Renal cortex interstitium (tissue), 11 donors: ENCODE measurements at regions not wholly inside any gene's neighbourhood (a gene's known extent, or its start where the extent isn't known, plus 50 kb on each side); places are given as distances from the start of the nearest gene placed in this dataset.

Source experiments
- DNase-seq, 11 donors: peaks; one replicate each; pipeline ENCODE4 v3.0.0-alpha.2; 2013; ENCODE audit warnings: low read depth in 9 of 11, low spot score in 4 of 11; ENCODE audit errors: extremely low read depth in 1 of 11

GRCh38 chr2:225165052-225165451, 122.8 kb upstream of the DOCK10 start:
- no peak for DNase-seq

- DNase-seq = no peak
Observed at GRCh38 chr2:225164401-225165050, 122.3 kb upstream of the DOCK10 start.

- DNase-seq = no peak
Observed at GRCh38 chr2:225158360-225158759, 116.1 kb upstream of the DOCK10 start.

- DNase-seq = no peak
Observed at GRCh38 chr2:225156853-225157451, 114.7 kb upstream of the DOCK10 start.

GRCh38 chr2:225140723-225141122, 98.5 kb upstream of the DOCK10 start:
- no peak for DNase-seq

- no peak for DNase-seq
Observed at GRCh38 chr2:225137971-225138370, 95.7 kb upstream of the DOCK10 start.

- no peak for DNase-seq
Observed at GRCh38 chr2:225136552-225136951, 94.3 kb upstream of the DOCK10 start.

- no peak for DNase-seq
Observed at GRCh38 chr2:225131898-225132297, 89.6 kb upstream of the DOCK10 start.

GRCh38 chr2:225130093-225130492, 87.8 kb upstream of the DOCK10 start:
- DNase-seq = no peak

GRCh38 chr2:225124311-225125017, 82.2 kb upstream of the DOCK10 start:
- no peak for DNase-seq

- peak in 1 of 11 donors; percentile 2 for DNase-seq
Observed at GRCh38 chr2:225122583-225123486, 80.6 kb upstream of the DOCK10 start.

- no peak for DNase-seq
Observed at GRCh38 chr2:225122007-225122406, 79.7 kb upstream of the DOCK10 start.

GRCh38 chr2:225120186-225120585, 77.9 kb upstream of the DOCK10 start:
- DNase-seq = no peak

GRCh38 chr2:225117051-225117716, 74.9 kb upstream of the DOCK10 start:
- no peak for DNase-seq

GRCh38 chr2:225114786-225115323, 72.6 kb upstream of the DOCK10 start:
- no peak for DNase-seq

GRCh38 chr2:225113371-225114015, 71.2 kb upstream of the DOCK10 start:
- DNase-seq = no peak

- no peak for DNase-seq
Observed at GRCh38 chr2:225112362-225113126, 70.3 kb upstream of the DOCK10 start.

GRCh38 chr2:225108805-225109204, 66.5 kb upstream of the DOCK10 start:
- no peak for DNase-seq
